PFSK-1 (cell line): ENCODE measurements at regions not wholly inside any gene's neighbourhood (a gene's known extent, or its start where the extent isn't known, plus 50 kb on each side); places are given as distances from the start of the nearest gene placed in this dataset.

ENCODE experiments used
- POLR2AphosphoS5 ChIP-seq: IDR thresholded peaks from 2 replicates; pipeline ENCODE4 v1.6.1; 2012; ENCODE audit warnings: low read depth, mild to moderate bottlenecking, control low read depth, low read length, moderate library complexity
- TF ChIP-seq, protein P1 (sequence below), 2 experiments: IDR thresholded peaks; 2 replicates each; pipeline versions ENCODE4 v1.6.1 to v1.8.0; 2011 to 2012; ENCODE audit warnings: low read depth in 2 of 2, low read length in 2 of 2, control low read depth in 1 of 2, inconsistent platforms in 1 of 2, mild to moderate bottlenecking in 1 of 2, moderate library complexity in 1 of 2; ENCODE audit not compliant: insufficient read depth in 1 of 2

GRCh38 chr12:91397866-91398532 is 215.4 kb upstream of the DCN start:
- TF ChIP-seq, protein P1, sequence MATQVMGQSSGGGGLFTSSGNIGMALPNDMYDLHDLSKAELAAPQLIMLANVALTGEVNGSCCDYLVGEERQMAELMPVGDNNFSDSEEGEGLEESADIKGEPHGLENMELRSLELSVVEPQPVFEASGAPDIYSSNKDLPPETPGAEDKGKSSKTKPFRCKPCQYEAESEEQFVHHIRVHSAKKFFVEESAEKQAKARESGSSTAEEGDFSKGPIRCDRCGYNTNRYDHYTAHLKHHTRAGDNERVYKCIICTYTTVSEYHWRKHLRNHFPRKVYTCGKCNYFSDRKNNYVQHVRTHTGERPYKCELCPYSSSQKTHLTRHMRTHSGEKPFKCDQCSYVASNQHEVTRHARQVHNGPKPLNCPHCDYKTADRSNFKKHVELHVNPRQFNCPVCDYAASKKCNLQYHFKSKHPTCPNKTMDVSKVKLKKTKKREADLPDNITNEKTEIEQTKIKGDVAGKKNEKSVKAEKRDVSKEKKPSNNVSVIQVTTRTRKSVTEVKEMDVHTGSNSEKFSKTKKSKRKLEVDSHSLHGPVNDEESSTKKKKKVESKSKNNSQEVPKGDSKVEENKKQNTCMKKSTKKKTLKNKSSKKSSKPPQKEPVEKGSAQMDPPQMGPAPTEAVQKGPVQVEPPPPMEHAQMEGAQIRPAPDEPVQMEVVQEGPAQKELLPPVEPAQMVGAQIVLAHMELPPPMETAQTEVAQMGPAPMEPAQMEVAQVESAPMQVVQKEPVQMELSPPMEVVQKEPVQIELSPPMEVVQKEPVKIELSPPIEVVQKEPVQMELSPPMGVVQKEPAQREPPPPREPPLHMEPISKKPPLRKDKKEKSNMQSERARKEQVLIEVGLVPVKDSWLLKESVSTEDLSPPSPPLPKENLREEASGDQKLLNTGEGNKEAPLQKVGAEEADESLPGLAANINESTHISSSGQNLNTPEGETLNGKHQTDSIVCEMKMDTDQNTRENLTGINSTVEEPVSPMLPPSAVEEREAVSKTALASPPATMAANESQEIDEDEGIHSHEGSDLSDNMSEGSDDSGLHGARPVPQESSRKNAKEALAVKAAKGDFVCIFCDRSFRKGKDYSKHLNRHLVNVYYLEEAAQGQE (IDR thresholded peaks at IDR 0.05; ENCODE audit: insufficient read depth in 1 of 2, low read depth in 2 of 2, low read length in 2 of 2) = no peak
- TF ChIP-seq POLR2AphosphoS5 = no peak
